ENCODE measurements at regions not wholly inside any gene's neighbourhood (a gene's known extent, or its start where the extent isn't known, plus 50 kb on each side); places are given as distances from the start of the nearest gene placed in this dataset.

- DNase-seq: no peak
Observed at GRCh38 chr11:29781268-29781667, 235.6 kb downstream of the KCNA4 start.

GRCh38 chr11:29780756-29781155, 236.1 kb downstream of the KCNA4 start:
- DNase-seq: no peak

GRCh38 chr11:29773656-29774264, 243.1 kb downstream of the KCNA4 start:
- DNase-seq: no peak

- DNase-seq: no peak
Observed at GRCh38 chr11:29756871-29757270, 260.0 kb downstream of the KCNA4 start.

- no peak for DNase-seq
Observed at GRCh38 chr11:29755474-29755873, 261.4 kb downstream of the KCNA4 start.

GRCh38 chr11:29751618-29752017, 265.2 kb downstream of the KCNA4 start:
- DNase-seq: no peak

GRCh38 chr11:29750392-29750791, 266.4 kb downstream of the KCNA4 start:
- DNase-seq: no peak

- no peak for DNase-seq
Observed at GRCh38 chr11:29734287-29734686, 282.5 kb downstream of the KCNA4 start.

GRCh38 chr11:29713831-29714320, 303.0 kb downstream of the KCNA4 start:
- no peak for DNase-seq

GRCh38 chr11:29712616-29713015, 304.2 kb downstream of the KCNA4 start:
- DNase-seq: no peak

GRCh38 chr11:29707924-29708323, 308.9 kb downstream of the KCNA4 start:
- DNase-seq: no peak

- no peak for DNase-seq
Observed at GRCh38 chr11:29685361-29685760, 331.5 kb downstream of the KCNA4 start.

GRCh38 chr11:29682856-29683255, 334.0 kb downstream of the KCNA4 start:
- DNase-seq: no peak

GRCh38 chr11:29679996-29680395, 336.8 kb downstream of the KCNA4 start:
- DNase-seq: no peak

GRCh38 chr11:29676993-29677392, 339.8 kb downstream of the KCNA4 start:
- no peak for DNase-seq

GRCh38 chr11:29669310-29669709, 347.5 kb downstream of the KCNA4 start:
- no peak for DNase-seq

GRCh38 chr11:29657709-29658108, 359.1 kb downstream of the KCNA4 start:
- DNase-seq: no peak

GRCh38 chr11:29656597-29656996, 360.2 kb downstream of the KCNA4 start:
- DNase-seq: no peak

GRCh38 chr11:29645373-29645772, 371.5 kb downstream of the KCNA4 start:
- no peak for DNase-seq

GRCh38 chr11:29641201-29641600, 375.6 kb downstream of the KCNA4 start:
- no peak for DNase-seq

GRCh38 chr11:29634744-29635143, 382.1 kb downstream of the KCNA4 start:
- DNase-seq: no peak

- no peak for DNase-seq
Observed at GRCh38 chr11:29634244-29634643, 382.6 kb downstream of the KCNA4 start.

- no peak for DNase-seq
Observed at GRCh38 chr11:29629286-29629685, 387.5 kb downstream of the KCNA4 start.

- DNase-seq: no peak
Observed at GRCh38 chr11:29628609-29629008, 388.2 kb downstream of the KCNA4 start.
